Central memory CD4-positive, alpha-beta T cell (primary cell): ENCODE measurements at regions not wholly inside any gene's neighbourhood (a gene's known extent, or its start where the extent isn't known, plus 50 kb on each side); places are given as distances from the start of the nearest gene placed in this dataset.
"Not testable (repeated sequence)": the region's sequence is repeated elsewhere in the genome, so short reads cannot be mapped to it uniquely, and the experiment has no call there.

Source experiments
- DNase-seq: peaks from one replicate; pipeline ENCODE4 v3.0.0; 2022

GRCh38 chr7:52006674-52007073 lies 690.1 kb upstream of the COBL start:
- no peak for DNase-seq

GRCh38 chr7:52005613-52006012 lies 689.0 kb upstream of the COBL start:
- DNase-seq: no peak

- no peak for DNase-seq
Measured at GRCh38 chr7:51995596-51996179, 679.1 kb upstream of the COBL start.

- no peak for DNase-seq
Measured at GRCh38 chr7:51982653-51983052, 666.0 kb upstream of the COBL start.

GRCh38 chr7:51980812-51981211 lies 664.2 kb upstream of the COBL start:
- no peak for DNase-seq

- DNase-seq: no peak
Measured at GRCh38 chr7:51980313-51980712, 663.7 kb upstream of the COBL start.

GRCh38 chr7:51977913-51978312 lies 661.3 kb upstream of the COBL start:
- no peak for DNase-seq

GRCh38 chr7:51973939-51974338 lies 657.3 kb upstream of the COBL start:
- no peak for DNase-seq

- DNase-seq: no peak
Measured at GRCh38 chr7:51973071-51973470, 656.5 kb upstream of the COBL start.

- no peak for DNase-seq
Measured at GRCh38 chr7:51970961-51971665, 654.5 kb upstream of the COBL start.

- DNase-seq: no peak
Measured at GRCh38 chr7:51968461-51968860, 651.9 kb upstream of the COBL start.

- no peak for DNase-seq
Measured at GRCh38 chr7:51965454-51965853, 648.8 kb upstream of the COBL start.

- no peak for DNase-seq
Measured at GRCh38 chr7:51961804-51962203, 645.2 kb upstream of the COBL start.

GRCh38 chr7:51950813-51951212 lies 634.2 kb upstream of the COBL start:
- no peak for DNase-seq

- DNase-seq: no peak
Measured at GRCh38 chr7:51949726-51950644, 633.4 kb upstream of the COBL start.

GRCh38 chr7:51930834-51931233 lies 614.2 kb upstream of the COBL start:
- DNase-seq: no peak

- DNase-seq: no peak
Measured at GRCh38 chr7:51929818-51930217, 613.2 kb upstream of the COBL start.

- DNase-seq: no peak
Measured at GRCh38 chr7:51927738-51928137, 611.1 kb upstream of the COBL start.

GRCh38 chr7:51918581-51918980 lies 602.0 kb upstream of the COBL start:
- no peak for DNase-seq

- no peak for DNase-seq
Measured at GRCh38 chr7:51901489-51901840, 584.9 kb upstream of the COBL start.

GRCh38 chr7:51900755-51901488 lies 584.3 kb upstream of the COBL start:
- DNase-seq: not testable (repeated sequence)

GRCh38 chr7:51899611-51900010 lies 583.0 kb upstream of the COBL start:
- no peak for DNase-seq

- no peak for DNase-seq
Measured at GRCh38 chr7:51882412-51882811, 565.8 kb upstream of the COBL start.
